Right cardiac atrium (tissue), 5 donors: ENCODE measurements at regions not wholly inside any gene's neighbourhood (a gene's known extent, or its start where the extent isn't known, plus 50 kb on each side); places are given as distances from the start of the nearest gene placed in this dataset.

Source experiments
- ATAC-seq, 2 donors: fragments of 200-7000 bp; cut with Tn5 transposase; one replicate each; pipeline versions ENCODE4 v1.8.0 to v1.9.1; 2020; ENCODE audit warnings: moderate library complexity in 2 of 2, mild to moderate bottlenecking in 1 of 2
- DNase-seq, 3 donors: peaks; one replicate each; pipeline ENCODE4 v3.0.0-alpha.2; 2020
- H3K27ac ChIP-seq: one replicate; pipeline ENCODE4 v1.5.1; 2013; ENCODE audit warnings: mild to moderate bottlenecking, low read length, control low read depth, moderate library complexity
- H3K27me3 ChIP-seq: one replicate; pipeline ENCODE4 v1.6.1; 2013; ENCODE audit not compliant: control insufficient read depth, insufficient read depth
- H3K4me1 ChIP-seq: one replicate; pipeline ENCODE4 v1.6.1; 2013; ENCODE audit warnings: low read length; ENCODE audit not compliant: control insufficient read depth, insufficient read depth
- H3K4me3 ChIP-seq: one replicate; pipeline ENCODE4 v1.5.1; 2013; ENCODE audit warnings: low read length, control low read depth
- H3K9me3 ChIP-seq: one replicate; pipeline ENCODE4 v1.6.1; 2013; ENCODE audit warnings: low read length; ENCODE audit not compliant: control insufficient read depth
- WGBS: extraction: QIAGEN DNeasy Blood & Tissue Kit; methylation state at CpG from one replicate; pipeline ENCODE4 v1.1.7; 2013; 5-methylcytosine and 5-hydroxymethylcytosine counted together
- intact Hi-C, 4 donors: fragments of 100-400 bp; cut with DNase I; formaldehyde crosslinking; loops; one replicate each; pipeline versions ENCODE4 v1.11.0 to v1.14.0; 2022 to 2023
- donor health status: healthy with polysubstance abuse.
- donor health status: DM: no; HTN: yes; CAD: no.
- donor health status: DM: no; HTN: no; CAD: no.
- donor health status: DM: no; HTN: yes; CAD: no; lungs with severe emphysema.
- donor health status: DM: yes; HTN: yes; CAD: no.

GRCh38 chr4:159983082-159983481 is 880.2 kb downstream of the RAPGEF2 start:
- no peak for DNase-seq
- Histone ChIP-seq H3K27ac (no peak overlapping the region), H3K4me1 (no peaks in the 10 kb centered on the region), H3K9me3 (no peaks in the 10 kb centered on the region), H3K27me3 (no peaks in the 10 kb centered on the region), H3K4me3 (no peak overlapping the region)
- no peak for ATAC-seq
- intact Hi-C loops = no loop called here

- Histone ChIP-seq H3K4me3 (no peak overlapping the region), H3K27ac (no peak overlapping the region), H3K9me3 (no peaks in the 10 kb centered on the region), H3K4me1 (no peaks in the 10 kb centered on the region), H3K27me3 (no peaks in the 10 kb centered on the region)
- intact Hi-C loops = no loop called here
- ATAC-seq (no peak), DNase-seq (no peak)
- 80% methylated on average over 1 of the region's 1 CpG for WGBS
These were observed 907.0 kb downstream of the RAPGEF2 start for GRCh38 chr4:160009656-160010493.

GRCh38 chr4:160019936-160020335 is 917.1 kb downstream of the RAPGEF2 start:
- H3K27ac ChIP-seq = no peak overlapping the region
- no peak for DNase-seq
- no peaks in the 10 kb centered on the region for H3K4me1 ChIP-seq
- ATAC-seq = no peak
- no peaks in the 10 kb centered on the region for H3K9me3 ChIP-seq
- no peaks in the 10 kb centered on the region for H3K27me3 ChIP-seq
- intact Hi-C loops = no loop called here
- 71% methylated on average over 2 of the region's 2 CpGs for WGBS
- H3K4me3 ChIP-seq = no peak overlapping the region

GRCh38 chr4:160020804-160021203 is 917.9 kb downstream of the RAPGEF2 start:
- Histone ChIP-seq H3K4me3 (no peak overlapping the region), H3K4me1 (no peaks in the 10 kb centered on the region), H3K27ac (no peak overlapping the region), H3K27me3 (no peaks in the 10 kb centered on the region), H3K9me3 (no peaks in the 10 kb centered on the region)
- WGBS = 89% methylated on average over 3 of the region's 3 CpGs
- ATAC-seq (no peak), DNase-seq (no peak)
- intact Hi-C loops = no loop called here

- WGBS = 97% methylated on average over 1 of the region's 1 CpG
- ATAC-seq (no peak), DNase-seq (no peak)
- no peaks in the 10 kb centered on the region for H3K27me3 ChIP-seq
- no peak overlapping the region for H3K27ac ChIP-seq
- H3K4me3 ChIP-seq = no peak overlapping the region
- no peaks in the 10 kb centered on the region for H3K4me1 ChIP-seq
- no peaks in the 10 kb centered on the region for H3K9me3 ChIP-seq
- intact Hi-C loops = no loop called here
These were observed 919.0 kb downstream of the RAPGEF2 start for GRCh38 chr4:160021870-160022269.

GRCh38 chr4:160026721-160027120 is 923.8 kb downstream of the RAPGEF2 start:
- no peaks in the 10 kb centered on the region for H3K27me3 ChIP-seq
- no peak for ATAC-seq
- 73% methylated on average over 2 of the region's 2 CpGs for WGBS
- DNase-seq = no peak
- H3K4me3 ChIP-seq = no peak overlapping the region
- H3K9me3 ChIP-seq = no peaks in the 10 kb centered on the region
- no peak overlapping the region for H3K27ac ChIP-seq
- no peaks in the 10 kb centered on the region for H3K4me1 ChIP-seq
- intact Hi-C loops = no loop called here

GRCh38 chr4:160034501-160034900 is 931.6 kb downstream of the RAPGEF2 start:
- no peaks in the 10 kb centered on the region for H3K27me3 ChIP-seq
- intact Hi-C loops = no loop called here
- no peak overlapping the region for H3K27ac ChIP-seq
- H3K9me3 ChIP-seq = no peaks in the 10 kb centered on the region
- H3K4me3 ChIP-seq = no peak overlapping the region
- H3K4me1 ChIP-seq = no peaks in the 10 kb centered on the region
- DNase-seq (no peak), ATAC-seq (no peak)

GRCh38 chr4:160038615-160039014 is 935.7 kb downstream of the RAPGEF2 start:
- 65% methylated on average over 2 of the region's 2 CpGs for WGBS
- H3K4me1 ChIP-seq = no peaks in the 10 kb centered on the region
- intact Hi-C loops = no loop called here
- no peak overlapping the region for H3K27ac ChIP-seq
- no peak for DNase-seq
- ATAC-seq = no peak
- no peak overlapping the region for H3K4me3 ChIP-seq
- no peaks in the 10 kb centered on the region for H3K9me3 ChIP-seq
- no peaks in the 10 kb centered on the region for H3K27me3 ChIP-seq

- H3K4me1 ChIP-seq = no peaks in the 10 kb centered on the region
- intact Hi-C loops = no loop called here
- ATAC-seq (no peak), DNase-seq (no peak)
- no peak overlapping the region for H3K27ac ChIP-seq
- H3K4me3 ChIP-seq = no peak overlapping the region
- WGBS = 74% methylated on average over 2 of the region's 2 CpGs
- no peaks in the 10 kb centered on the region for H3K27me3 ChIP-seq
- H3K9me3 ChIP-seq = no peaks in the 10 kb centered on the region
These were observed 941.8 kb downstream of the RAPGEF2 start for GRCh38 chr4:160044693-160045092.

GRCh38 chr4:160082432-160083207 is 979.7 kb downstream of the RAPGEF2 start:
- H3K27ac ChIP-seq = no peak overlapping the region
- intact Hi-C loops = no loop called here
- H3K9me3 ChIP-seq = no peaks in the 10 kb centered on the region
- DNase-seq = no peak
- H3K27me3 ChIP-seq = no peaks in the 10 kb centered on the region
- no peaks in the 10 kb centered on the region for H3K4me1 ChIP-seq
- no peak for ATAC-seq
- H3K4me3 ChIP-seq = no peak overlapping the region
- WGBS = 85% methylated on average over 2 of the region's 2 CpGs

GRCh38 chr4:160091631-160092030 is 988.8 kb downstream of the RAPGEF2 start:
- Histone ChIP-seq H3K27me3 (no peaks in the 10 kb centered on the region), H3K9me3 (no peaks in the 10 kb centered on the region), H3K4me3 (no peak overlapping the region), H3K4me1 (no peaks in the 10 kb centered on the region), H3K27ac (no peak overlapping the region)
- WGBS = 79% methylated on average over 3 of the region's 3 CpGs
- no peak for ATAC-seq
- intact Hi-C loops = no loop called here
- DNase-seq = no peak
